Stromal cell of bone marrow (primary cell): ENCODE measurements at regions not wholly inside any gene's neighbourhood (a gene's known extent, or its start where the extent isn't known, plus 50 kb on each side); places are given as distances from the start of the nearest gene placed in this dataset.

Experiments
- DNase-seq: peaks from one replicate; pipeline ENCODE4 v3.0.0-alpha.2; 2012; ENCODE audit warnings: low read depth

GRCh38 chr20:4299773-4300172 lies 50.7 kb upstream of the ADRA1D start:
- DNase-seq: no peak

GRCh38 chr20:4299216-4299615 lies 50.1 kb upstream of the ADRA1D start:
- no peak for DNase-seq
